ENCODE measurements at regions not wholly inside any gene's neighbourhood (a gene's known extent, or its start where the extent isn't known, plus 50 kb on each side); places are given as distances from the start of the nearest gene placed in this dataset.
"Not testable (repeated sequence)": the region's sequence is repeated elsewhere in the genome, so short reads cannot be mapped to it uniquely, and the experiment has no call there.

- DNase-seq, result no peak
These were observed 558.7 kb downstream of the MATN1 start for GRCh38 chr1:30164693-30165092.

- no peak for DNase-seq
These were observed 560.8 kb downstream of the MATN1 start for GRCh38 chr1:30162565-30162964.

GRCh38 chr1:30161953-30162352 lies 561.4 kb downstream of the MATN1 start:
- DNase-seq, result no peak

- DNase-seq, result no peak
These were observed 562.2 kb downstream of the MATN1 start for GRCh38 chr1:30160999-30161689.

DNA sequence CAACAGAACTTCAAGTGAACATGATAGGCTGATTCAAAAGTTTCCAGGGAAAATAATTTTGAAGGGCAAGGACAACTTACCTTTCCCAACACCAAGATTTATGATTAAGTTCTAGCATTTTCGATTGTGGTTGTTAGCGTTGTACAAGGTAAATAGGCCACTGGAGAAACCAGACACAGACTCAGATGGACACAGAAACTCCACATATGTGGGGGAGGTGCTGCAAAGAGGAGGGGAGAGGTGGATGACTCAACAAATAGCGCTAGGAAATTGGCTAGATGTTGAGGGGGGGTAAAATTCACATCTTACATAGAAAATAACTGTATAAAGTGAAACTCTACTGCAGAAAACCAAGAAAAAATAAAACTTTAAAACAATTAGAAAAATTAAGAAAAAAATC lies 564.4 kb downstream of the MATN1 start:
- DNase-seq, result no peak

- not testable (repeated sequence) for DNase-seq
These were observed 567.7 kb downstream of the MATN1 start for GRCh38 chr1:30155698-30156097.

GRCh38 chr1:30155253-30155652 lies 568.1 kb downstream of the MATN1 start:
- DNase-seq, result not testable (repeated sequence)

GRCh38 chr1:30153743-30154449 lies 569.5 kb downstream of the MATN1 start:
- no peak for DNase-seq

DNA sequence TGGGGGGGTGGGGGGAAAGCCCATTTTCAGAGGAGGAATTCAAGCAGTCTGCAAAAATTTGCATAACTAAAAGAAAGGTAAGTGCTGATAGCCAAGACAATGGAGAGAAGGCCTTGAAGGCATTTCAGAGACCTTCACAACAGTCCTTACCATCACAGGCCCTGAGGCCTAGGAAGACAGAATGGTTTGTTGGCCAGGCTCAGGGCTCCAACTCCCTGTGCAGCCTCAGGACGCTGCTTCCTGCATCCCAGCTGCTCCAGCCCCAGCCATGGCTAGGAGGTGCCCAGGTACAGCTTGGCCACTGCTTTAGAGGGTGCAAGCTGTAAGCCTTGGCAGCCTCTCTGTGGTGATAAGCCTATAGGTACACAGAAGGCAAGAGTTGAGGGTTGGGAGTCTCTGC lies 571.6 kb downstream of the MATN1 start:
- no peak for DNase-seq

DNA sequence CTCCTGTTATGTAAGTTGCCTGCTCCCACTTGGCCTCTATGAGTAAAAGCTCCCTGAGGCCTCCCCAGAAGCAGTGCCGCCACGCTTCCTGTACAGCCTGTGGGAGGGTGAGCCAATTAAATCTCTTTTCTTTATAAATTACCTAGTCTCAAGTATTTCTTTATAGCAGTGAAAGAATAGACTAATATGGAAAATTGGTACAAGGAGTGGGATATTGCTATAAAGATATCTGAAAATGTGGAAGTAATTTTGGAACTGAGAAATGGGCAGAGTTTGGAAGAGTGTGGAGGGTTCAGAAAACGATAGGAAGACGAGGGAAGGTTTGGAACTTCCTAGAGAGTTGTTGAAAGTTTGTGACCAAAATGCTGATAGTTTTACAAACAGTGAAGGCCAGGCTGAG lies 572.3 kb downstream of the MATN1 start:
- no peak for DNase-seq

GRCh38 chr1:30149226-30149625 lies 574.2 kb downstream of the MATN1 start:
- DNase-seq, result no peak

DNA sequence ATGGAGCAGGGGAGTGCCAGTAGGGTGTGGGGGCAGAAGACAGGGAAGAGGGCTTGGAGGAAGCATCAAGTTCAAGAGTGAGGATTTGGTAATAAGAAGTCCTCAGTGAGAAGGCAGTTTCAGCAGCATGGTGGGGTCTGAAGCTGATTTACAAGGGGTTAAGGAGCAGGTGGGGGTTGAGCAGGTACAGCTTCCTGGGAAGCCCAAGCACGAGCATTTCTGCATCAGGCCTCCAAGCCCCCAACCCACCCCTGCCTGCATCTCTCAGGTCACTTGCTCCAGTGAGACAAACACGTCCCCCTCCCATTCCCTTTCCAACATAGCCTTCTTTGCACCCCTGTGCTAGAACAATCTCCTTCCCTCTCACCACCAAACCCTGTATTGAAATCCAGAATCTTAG lies 574.7 kb downstream of the MATN1 start:
- DNase-seq, result no peak

DNA sequence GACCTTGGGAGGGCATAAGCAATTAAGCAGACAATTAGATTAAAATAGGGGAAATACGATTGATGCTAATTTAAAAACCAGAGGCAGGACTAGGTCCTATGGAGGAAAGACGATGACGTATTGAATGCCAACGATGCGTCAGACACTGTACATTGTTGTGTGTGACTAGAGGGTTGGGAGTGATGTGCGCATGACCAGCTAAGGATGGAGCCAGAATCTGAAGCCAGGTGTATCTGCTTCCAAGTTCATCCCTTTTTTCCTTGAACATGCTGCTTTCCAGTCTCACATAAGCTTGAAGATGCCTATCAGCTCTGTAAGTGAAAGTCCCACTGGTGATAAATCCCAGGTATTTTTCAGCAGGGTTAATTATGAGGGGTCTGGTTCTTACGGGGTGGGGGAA lies 576.2 kb downstream of the MATN1 start:
- no peak for DNase-seq

GRCh38 chr1:30146448-30146847 lies 576.9 kb downstream of the MATN1 start:
- no peak for DNase-seq

GRCh38 chr1:30145723-30146303 lies 577.6 kb downstream of the MATN1 start:
- DNase-seq, result no peak

DNA sequence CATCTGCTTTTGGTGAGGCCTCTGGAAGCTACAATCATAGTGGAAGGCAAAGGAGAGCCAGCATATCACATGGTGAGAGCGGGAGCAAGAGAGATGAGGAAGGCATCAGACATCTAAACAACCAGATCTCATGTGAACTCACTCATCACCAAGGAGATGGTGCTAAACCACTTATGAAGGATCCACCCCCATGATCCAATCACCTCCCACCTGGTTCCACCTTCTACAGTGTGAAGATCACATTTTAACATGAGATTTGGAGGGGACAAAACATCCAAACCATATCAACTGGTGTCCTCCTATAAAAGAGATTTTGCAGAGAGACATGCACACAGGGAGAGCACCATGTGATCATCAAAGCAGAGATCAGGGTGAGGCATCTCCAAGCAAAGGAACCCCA lies 578.6 kb downstream of the MATN1 start:
- DNase-seq, result no peak

DNA sequence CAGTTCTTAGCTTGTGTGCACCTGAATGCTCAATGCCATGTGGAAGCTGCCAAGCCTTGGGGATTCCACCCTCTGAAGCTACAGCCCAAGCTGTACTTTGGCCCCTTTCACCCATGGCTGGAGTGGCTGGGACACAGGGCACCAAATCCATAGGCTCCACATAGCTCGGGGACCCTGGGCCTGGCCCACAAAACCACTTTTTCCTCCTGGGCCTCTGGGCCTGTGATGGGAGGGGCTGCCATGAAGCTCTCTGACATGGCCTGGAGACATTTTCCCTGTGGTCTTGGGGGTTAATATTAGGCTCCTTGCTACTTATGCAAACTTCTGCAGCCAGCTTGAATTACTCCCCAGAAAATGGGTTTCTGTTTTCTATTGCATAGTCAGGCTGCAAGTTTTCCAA lies 579.9 kb downstream of the MATN1 start:
- DNase-seq, result no peak

DNA sequence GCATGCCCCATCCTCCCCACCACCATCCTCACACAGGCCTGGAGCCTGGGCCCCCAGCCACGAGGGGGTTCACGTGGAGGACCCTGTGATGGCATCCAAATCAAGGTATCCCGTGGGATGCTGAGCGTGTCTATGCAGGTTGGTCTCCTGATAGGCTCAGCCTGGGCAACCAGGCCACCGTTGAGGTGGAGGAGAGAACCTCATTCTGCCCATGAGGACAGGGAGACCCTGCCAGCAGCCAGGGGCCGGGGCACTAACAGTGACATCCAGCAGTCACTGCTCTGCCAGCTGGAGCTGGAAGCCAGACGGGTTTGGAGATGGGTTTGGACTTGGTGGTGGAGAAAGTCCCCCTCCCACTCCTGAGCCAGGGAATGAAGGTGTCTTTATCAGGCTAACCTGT lies 582.8 kb downstream of the MATN1 start:
- DNase-seq, result no peak

DNA sequence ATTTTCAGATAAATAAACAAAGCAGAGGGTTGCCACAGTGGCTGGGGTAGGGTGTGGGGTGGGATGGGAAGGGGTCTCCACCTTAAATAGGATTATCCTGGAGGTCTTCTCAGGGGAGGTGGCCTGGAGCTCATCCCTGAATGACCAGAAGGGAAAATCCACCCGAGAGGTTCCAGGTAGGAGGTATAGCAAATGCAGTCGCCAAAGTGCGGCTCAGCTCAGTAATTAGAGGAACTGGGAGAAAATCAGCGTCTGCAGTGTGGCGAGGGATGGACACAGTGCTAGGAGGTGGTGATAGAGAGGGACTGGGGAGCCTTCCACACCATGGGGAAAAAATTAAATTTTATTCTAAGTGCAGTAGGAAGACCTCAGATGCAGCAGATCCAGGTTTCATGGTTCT lies 584.5 kb downstream of the MATN1 start:
- no peak for DNase-seq

DNA sequence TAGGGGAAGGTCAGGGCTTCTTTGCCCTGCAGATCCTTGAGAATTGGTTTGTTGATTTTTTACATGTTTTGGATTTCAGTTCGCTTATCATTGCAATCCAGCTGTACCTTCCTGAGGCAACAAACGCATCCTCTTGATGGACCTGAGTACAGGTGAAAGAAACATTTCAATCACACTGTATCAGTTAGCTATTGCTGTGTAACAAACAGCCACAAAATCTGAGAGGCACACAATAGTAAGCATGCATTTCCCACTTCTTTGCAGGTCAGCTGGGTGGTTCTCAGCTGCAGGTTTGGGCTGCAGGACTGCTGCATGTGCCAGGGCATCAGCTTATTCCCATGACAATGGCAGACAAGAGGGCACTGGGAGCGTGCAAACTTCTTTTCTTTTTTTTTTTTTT lies 586.4 kb downstream of the MATN1 start:
- DNase-seq, result no peak

- DNase-seq, result no peak
These were observed 587.7 kb downstream of the MATN1 start for GRCh38 chr1:30135698-30136097.

DNA sequence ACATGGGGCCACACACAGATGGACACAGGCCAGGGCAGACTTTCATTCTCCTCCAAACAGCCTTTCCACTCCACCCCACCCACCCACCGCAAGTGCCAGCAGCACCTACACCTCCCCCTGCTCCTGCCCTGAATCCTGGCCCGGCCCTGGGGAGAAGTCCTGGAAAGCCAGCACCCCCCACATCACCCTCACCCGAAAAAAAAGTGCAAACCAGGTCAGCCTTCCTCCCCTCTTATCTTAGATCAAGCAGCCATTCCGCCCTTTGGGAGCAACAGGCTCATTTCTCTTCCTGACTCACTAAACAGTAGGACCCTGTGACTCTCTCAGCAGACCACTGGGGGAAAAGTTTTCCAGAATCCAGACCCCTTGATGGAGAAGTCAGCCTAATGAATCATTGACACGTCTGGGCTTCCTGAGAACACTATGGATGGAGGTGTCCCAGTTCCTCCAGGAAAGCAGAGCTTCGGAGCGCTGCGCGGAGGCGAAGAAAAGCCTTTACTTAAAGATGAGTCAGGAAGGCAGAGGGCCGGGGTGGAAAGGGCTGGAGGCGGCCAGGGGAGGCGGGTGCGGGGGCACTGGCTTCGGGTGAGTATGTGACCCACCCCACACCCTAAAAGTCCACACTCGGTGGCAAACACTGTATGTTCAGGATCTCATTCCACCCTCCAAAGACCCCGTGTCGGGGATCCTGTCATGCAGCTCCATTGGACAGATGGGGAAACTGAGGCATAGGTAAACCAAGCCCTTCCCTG lies 588.7 kb downstream of the MATN1 start:
- DNase-seq, result no peak

GRCh38 chr1:30133414-30134055 lies 589.9 kb downstream of the MATN1 start:
- DNase-seq, result no peak

All from activated CD8-positive, alpha-beta memory T cell treated with anti-CD3 and anti-CD28 coated beads for 24 hours (primary cell).